HG02840 (cell line): ENCODE measurements at regions not wholly inside any gene's neighbourhood (a gene's known extent, or its start where the extent isn't known, plus 50 kb on each side); places are given as distances from the start of the nearest gene placed in this dataset.

Experiments used
- ATAC-seq: cut with Tn5 transposase; IDR thresholded peaks from one replicate; pipeline ENCODE4 v1.9.1; 2021; ENCODE audit warnings: mild to moderate bottlenecking, moderate library complexity, moderate number of reproducible peaks; ENCODE audit not compliant: unreplicated experiment, low FRiP score

- ATAC-seq = no peak
Measured at GRCh38 chr20:40120827-40121226, 568.2 kb downstream of the MAFB start.

- ATAC-seq = no peak
Measured at GRCh38 chr20:40111282-40111681, 577.8 kb downstream of the MAFB start.

DNA sequence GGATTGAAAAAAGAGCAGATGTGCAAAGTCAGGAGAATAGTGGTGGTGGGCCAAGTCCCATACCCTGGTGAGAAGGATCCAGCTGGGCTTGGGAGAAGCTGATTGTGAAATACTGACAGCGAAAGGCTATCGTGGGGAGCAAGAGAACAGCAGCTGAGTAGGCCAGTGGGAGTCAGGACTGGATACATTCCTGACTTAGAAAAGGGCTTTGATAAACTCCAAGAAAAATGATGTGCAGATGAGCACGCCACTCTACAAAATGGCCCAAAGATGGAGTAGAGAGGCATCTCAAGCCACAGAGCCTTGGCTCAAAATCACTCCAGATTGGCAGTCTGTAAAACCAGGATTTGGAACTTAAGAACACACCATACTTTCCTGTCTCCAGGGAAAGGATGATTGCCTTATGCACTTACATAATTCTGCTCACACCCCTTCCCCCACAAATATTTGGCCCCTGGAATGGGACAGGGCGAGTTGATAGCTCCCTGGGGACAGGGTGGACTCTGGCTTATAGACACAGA lies 578.7 kb downstream of the MAFB start:
- no peak for ATAC-seq

- ATAC-seq = no peak
Measured at GRCh38 chr20:40109136-40109535, 579.9 kb downstream of the MAFB start.

GRCh38 chr20:40108321-40108720 lies 580.7 kb downstream of the MAFB start:
- ATAC-seq = no peak

GRCh38 chr20:40104959-40105358 lies 584.1 kb downstream of the MAFB start:
- ATAC-seq = no peak

DNA sequence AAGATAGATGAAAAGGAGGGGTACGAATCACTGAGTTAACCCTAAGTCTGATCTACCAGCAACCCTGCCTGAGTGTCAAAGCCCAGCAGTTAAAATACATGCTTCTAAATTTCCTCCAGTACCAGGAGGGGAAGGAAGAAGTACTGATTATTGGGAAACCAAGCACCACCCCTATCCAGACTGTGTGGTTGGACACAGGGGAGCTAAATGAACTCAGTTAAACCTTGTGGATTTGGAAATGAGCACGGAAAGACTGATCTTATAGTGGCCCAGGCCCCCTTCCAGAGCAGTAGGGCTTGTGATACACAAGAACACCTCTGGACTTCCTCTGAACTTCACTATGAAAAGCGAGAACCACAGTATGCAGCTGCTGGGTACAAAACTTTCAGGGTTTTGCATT lies 585.6 kb downstream of the MAFB start:
- ATAC-seq = no peak

GRCh38 chr20:40101560-40101959 lies 587.5 kb downstream of the MAFB start:
- no peak for ATAC-seq

GRCh38 chr20:40100261-40100660 lies 588.8 kb downstream of the MAFB start:
- ATAC-seq = no peak

DNA sequence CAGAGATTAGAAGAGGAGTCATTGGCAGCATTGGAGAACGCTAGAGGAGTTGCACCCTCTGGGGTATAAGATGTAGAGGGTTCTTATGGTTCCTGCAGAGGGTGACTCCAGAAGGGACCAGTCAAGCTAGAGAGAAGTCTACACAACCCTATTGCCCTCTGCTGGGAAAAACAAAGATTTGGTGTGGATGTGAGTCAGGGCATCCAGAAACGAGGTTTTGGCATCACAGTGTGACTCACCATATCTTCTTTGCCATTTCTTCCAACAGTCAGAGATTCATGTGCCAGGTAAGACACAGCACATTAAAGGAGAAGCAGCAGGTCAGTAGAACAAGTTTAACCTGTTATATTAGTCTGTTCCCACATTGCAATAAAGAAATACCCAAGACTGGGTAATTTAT lies 598.8 kb downstream of the MAFB start:
- ATAC-seq = no peak

DNA sequence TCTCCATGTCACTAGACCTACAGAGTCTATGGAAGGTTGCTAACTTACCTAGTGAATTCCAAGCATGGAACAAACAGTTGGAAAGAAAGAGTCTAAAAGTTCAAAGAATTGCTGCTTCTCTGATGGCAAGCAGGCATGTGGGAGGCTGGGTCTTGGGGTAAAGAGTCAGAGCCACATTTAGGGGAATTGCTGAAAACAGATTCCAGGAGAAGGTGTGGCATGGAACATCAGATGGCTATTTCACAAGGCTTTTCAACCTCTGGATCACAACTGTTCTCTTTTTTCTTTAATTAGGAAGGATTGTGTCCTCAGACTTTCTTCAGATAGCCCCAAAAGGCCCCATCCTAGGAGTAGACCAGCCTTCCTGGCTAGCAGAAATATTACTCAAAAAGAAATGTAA lies 601.5 kb downstream of the MAFB start:
- no peak for ATAC-seq

DNA sequence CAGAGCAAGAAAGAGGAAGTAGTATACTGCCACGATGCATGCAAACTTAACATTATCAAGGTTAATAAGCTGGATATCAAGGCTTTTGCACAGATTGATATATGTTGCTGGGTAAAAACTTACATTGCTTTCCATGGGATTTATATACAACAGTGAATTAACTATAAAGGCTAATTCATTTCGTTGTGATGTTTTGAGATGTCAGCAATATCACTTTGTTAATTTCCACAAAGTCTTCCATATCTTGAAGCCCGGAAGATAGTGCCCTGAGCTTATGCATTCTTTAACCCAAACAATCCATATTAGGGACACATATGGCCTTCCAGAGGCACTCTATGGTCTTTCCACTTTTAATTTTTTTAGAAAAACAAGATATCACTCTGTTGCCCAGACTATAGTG lies 603.5 kb downstream of the MAFB start:
- ATAC-seq = no peak

DNA sequence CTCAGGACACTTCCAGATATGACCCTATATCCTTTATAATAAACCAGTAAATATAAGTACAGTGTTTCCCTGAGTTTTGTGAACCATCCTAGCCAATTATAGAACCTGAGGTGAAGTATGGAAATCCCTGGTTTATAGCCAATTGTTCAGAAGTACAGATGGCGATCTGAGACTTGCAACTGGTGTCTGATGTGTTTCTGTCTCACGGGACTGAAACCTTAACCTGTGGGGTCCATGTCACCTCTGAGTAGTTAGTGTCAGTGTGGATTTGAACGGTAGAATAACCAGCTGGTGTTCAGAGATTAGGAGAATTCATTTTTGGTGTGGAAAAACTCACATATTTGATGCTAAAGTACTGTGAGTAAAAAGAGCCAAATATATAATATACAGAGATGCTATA lies 606.6 kb downstream of the MAFB start:
- no peak for ATAC-seq

DNA sequence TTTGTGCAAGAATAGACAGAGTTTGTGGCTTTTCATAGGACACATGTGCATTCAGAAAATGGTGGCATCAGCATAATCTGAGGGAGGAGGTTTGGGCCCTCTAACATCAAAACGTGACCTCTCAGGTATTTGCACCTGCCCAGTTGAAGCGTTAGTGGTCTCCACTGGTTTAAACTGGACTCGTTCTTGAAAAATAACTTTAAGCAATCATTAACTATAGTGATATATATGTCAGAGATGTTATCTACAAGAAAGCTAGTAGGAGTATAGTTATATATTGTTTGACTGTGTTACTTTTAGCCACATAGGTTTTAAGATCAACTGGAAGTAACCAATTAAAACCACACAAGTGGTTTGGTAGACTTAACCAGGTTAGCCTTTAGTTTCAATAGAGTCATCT lies 607.4 kb downstream of the MAFB start:
- ATAC-seq = no peak

DNA sequence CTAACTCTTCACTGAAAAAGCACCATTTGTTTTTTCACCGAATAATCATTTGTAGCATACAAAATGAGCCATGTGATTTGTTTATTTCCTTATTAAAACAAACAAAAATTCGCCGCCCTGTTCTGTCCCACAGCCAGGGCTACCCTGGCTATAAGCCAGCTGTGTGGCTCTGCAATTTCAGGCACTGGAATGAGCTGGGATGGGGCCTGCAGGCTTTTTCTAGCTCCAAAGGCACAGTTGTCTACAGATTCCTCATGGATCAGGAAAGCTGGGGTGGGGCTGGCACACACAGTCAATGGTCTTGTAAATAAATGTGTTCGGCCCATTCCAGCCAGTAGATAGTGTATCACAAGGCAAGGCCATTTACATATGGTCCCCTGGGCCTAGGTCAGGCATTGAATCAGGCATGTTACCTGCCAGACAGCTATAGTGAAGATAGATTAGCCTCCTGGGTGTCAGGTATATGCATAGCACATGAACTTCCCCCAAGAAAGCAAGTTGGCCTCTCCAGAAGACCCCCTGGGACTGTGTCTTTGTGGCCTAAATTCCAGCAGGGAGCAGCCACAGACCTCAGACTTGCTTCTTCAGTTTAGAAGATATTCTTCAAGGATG lies 608.9 kb downstream of the MAFB start:
- no peak for ATAC-seq

- no peak for ATAC-seq
Measured at GRCh38 chr20:40073535-40074111, 615.4 kb downstream of the MAFB start.

DNA sequence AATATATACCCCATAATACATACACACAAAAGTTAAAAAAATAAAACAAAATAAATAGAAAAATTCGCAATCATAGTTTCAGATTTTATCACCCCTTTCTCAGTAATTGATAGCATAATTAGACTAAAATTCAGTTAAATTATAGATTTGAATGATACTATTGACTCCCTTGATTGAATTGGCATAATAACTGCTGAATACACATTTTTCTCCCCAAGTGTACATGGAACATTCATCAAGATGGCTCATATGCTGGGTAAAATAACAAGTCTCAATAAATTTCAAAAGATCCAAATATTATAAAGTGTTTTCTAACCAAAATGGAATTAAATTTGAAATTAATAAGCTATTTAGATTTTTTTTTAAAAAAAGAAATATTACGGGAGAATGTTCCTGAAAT lies 616.1 kb downstream of the MAFB start:
- no peak for ATAC-seq

- ATAC-seq = no peak
Measured at GRCh38 chr20:40056171-40056570, 632.9 kb downstream of the MAFB start.

GRCh38 chr20:40055711-40056110 lies 633.3 kb downstream of the MAFB start:
- ATAC-seq = no peak

DNA sequence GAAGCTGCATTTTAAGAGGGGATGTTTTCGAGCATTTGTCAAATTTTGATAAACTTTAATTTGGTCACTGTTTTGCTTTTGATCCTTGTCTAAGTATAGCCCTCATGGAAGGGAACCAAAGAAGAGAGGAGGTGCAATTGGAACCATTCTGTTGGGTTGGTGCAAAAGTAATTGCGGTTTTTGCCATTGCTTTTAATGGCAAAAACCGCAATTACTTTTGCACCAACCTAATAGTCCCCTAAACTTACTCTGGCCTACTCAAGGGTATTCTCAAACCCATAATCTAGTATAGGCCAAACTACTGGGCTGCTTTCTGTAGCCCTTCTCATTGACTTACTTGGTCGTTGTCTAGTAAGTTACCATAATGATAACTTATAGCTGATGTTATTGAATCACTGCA lies 634.7 kb downstream of the MAFB start:
- ATAC-seq = no peak

GRCh38 chr20:40050596-40050995 lies 638.4 kb downstream of the MAFB start:
- no peak for ATAC-seq

DNA sequence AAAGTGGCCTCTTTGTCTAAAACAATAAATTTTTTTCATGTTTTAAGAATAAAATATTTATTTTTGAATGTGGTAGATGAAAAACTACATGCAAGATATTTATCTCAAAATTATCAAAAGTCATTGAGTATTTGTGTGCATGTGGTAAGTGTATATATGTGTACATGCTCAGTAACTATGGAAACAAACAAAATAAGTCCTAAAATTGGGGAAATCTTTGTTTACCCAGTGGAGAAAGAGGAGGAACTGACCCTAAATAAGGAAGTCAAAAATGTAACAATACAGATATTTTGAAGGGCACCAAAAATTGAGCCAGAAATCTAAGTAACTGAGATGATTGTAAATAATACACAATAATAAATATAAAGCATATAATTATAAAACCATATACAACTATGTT lies 639.2 kb downstream of the MAFB start:
- no peak for ATAC-seq

GRCh38 chr20:40046703-40047102 lies 642.3 kb downstream of the MAFB start:
- ATAC-seq = no peak
